Mononuclear cell (primary cell): ENCODE measurements at regions not wholly inside any gene's neighbourhood (a gene's known extent, or its start where the extent isn't known, plus 50 kb on each side); places are given as distances from the start of the nearest gene placed in this dataset.

Experiments used
- H3K27me3 ChIP-seq: 2 replicates; pipeline ENCODE4 v1.6.0; 2011; ENCODE audit warnings: low read length, control low read depth; ENCODE audit not compliant: insufficient read depth
- H3K4me1 ChIP-seq: 2 replicates; pipeline ENCODE4 v1.5.1; 2011; ENCODE audit warnings: mild to moderate bottlenecking, low read length, control low read depth; ENCODE audit not compliant: insufficient read depth
- H3K4me3 ChIP-seq: 2 replicates; pipeline ENCODE4 v1.5.1; 2011; ENCODE audit warnings: mild to moderate bottlenecking, low read length, moderate library complexity
- H3K9me3 ChIP-seq: 2 replicates; pipeline ENCODE4 v1.5.1; 2011; ENCODE audit warnings: low read depth, mild to moderate bottlenecking, control low read depth, low read length

GRCh38 chr6:163919652-163920051, 505.1 kb downstream of the QKI start:
- H3K4me3 ChIP-seq = no peak overlapping the region
- no peaks in the 10 kb centered on the region for H3K27me3 ChIP-seq
- no peaks in the 10 kb centered on the region for H3K4me1 ChIP-seq
- H3K9me3 ChIP-seq = no peaks in the 10 kb centered on the region

GRCh38 chr6:163916315-163917081, 502.0 kb downstream of the QKI start:
- no peak overlapping the region for H3K4me3 ChIP-seq
- no peaks in the 10 kb centered on the region for H3K9me3 ChIP-seq
- no peaks in the 10 kb centered on the region for H3K4me1 ChIP-seq
- no peaks in the 10 kb centered on the region for H3K27me3 ChIP-seq

- no peaks in the 10 kb centered on the region for H3K9me3 ChIP-seq
- H3K4me1 ChIP-seq = no peaks in the 10 kb centered on the region
- no peak overlapping the region for H3K4me3 ChIP-seq
- H3K27me3 ChIP-seq = no peaks in the 10 kb centered on the region
Measured at GRCh38 chr6:163915131-163915530, 500.6 kb downstream of the QKI start.

- Histone ChIP-seq H3K9me3 (no peaks in the 10 kb centered on the region), H3K27me3 (no peaks in the 10 kb centered on the region), H3K4me1 (no peaks in the 10 kb centered on the region), H3K4me3 (no peak overlapping the region)
Measured at GRCh38 chr6:163913045-163913444, 498.5 kb downstream of the QKI start.

- H3K4me3 ChIP-seq = no peak overlapping the region
- no peaks in the 10 kb centered on the region for H3K9me3 ChIP-seq
- no peaks in the 10 kb centered on the region for H3K4me1 ChIP-seq
- no peaks in the 10 kb centered on the region for H3K27me3 ChIP-seq
Measured at GRCh38 chr6:163906006-163906710, 491.6 kb downstream of the QKI start.

- no peaks in the 10 kb centered on the region for H3K9me3 ChIP-seq
- no peaks in the 10 kb centered on the region for H3K4me1 ChIP-seq
- H3K4me3 ChIP-seq = no peak overlapping the region
- no peaks in the 10 kb centered on the region for H3K27me3 ChIP-seq
Measured at GRCh38 chr6:163904186-163904585, 489.7 kb downstream of the QKI start.

GRCh38 chr6:163903541-163903940, 489.0 kb downstream of the QKI start:
- no peak overlapping the region for H3K4me3 ChIP-seq
- no peaks in the 10 kb centered on the region for H3K27me3 ChIP-seq
- H3K9me3 ChIP-seq = no peaks in the 10 kb centered on the region
- no peaks in the 10 kb centered on the region for H3K4me1 ChIP-seq

- Histone ChIP-seq H3K4me1 (no peaks in the 10 kb centered on the region), H3K27me3 (no peaks in the 10 kb centered on the region), H3K9me3 (no peaks in the 10 kb centered on the region), H3K4me3 (no peak overlapping the region)
Measured at GRCh38 chr6:163902993-163903392, 488.5 kb downstream of the QKI start.

GRCh38 chr6:163901681-163902080, 487.2 kb downstream of the QKI start:
- no peak overlapping the region for H3K4me3 ChIP-seq
- no peaks in the 10 kb centered on the region for H3K9me3 ChIP-seq
- no peaks in the 10 kb centered on the region for H3K27me3 ChIP-seq
- H3K4me1 ChIP-seq = no peaks in the 10 kb centered on the region

GRCh38 chr6:163900570-163900969, 486.1 kb downstream of the QKI start:
- H3K4me3 ChIP-seq = no peak overlapping the region
- H3K9me3 ChIP-seq = no peaks in the 10 kb centered on the region
- H3K4me1 ChIP-seq = no peaks in the 10 kb centered on the region
- no peaks in the 10 kb centered on the region for H3K27me3 ChIP-seq

- H3K4me3 ChIP-seq = no peak overlapping the region
- no peaks in the 10 kb centered on the region for H3K9me3 ChIP-seq
- H3K27me3 ChIP-seq = no peaks in the 10 kb centered on the region
- H3K4me1 ChIP-seq = no peaks in the 10 kb centered on the region
Measured at GRCh38 chr6:163897669-163898068, 483.2 kb downstream of the QKI start.

- Histone ChIP-seq H3K9me3 (no peaks in the 10 kb centered on the region), H3K4me3 (no peak overlapping the region), H3K4me1 (no peaks in the 10 kb centered on the region), H3K27me3 (no peaks in the 10 kb centered on the region)
Measured at GRCh38 chr6:163897030-163897429, 482.5 kb downstream of the QKI start.

GRCh38 chr6:163895162-163895561, 480.6 kb downstream of the QKI start:
- Histone ChIP-seq H3K9me3 (no peaks in the 10 kb centered on the region), H3K4me1 (no peaks in the 10 kb centered on the region), H3K27me3 (no peaks in the 10 kb centered on the region), H3K4me3 (no peak overlapping the region)

- no peaks in the 10 kb centered on the region for H3K27me3 ChIP-seq
- H3K4me1 ChIP-seq = no peaks in the 10 kb centered on the region
- H3K9me3 ChIP-seq = no peaks in the 10 kb centered on the region
- H3K4me3 ChIP-seq = no peak overlapping the region
Measured at GRCh38 chr6:163893609-163894189, 479.2 kb downstream of the QKI start.

- H3K4me1 ChIP-seq = no peaks in the 10 kb centered on the region
- H3K9me3 ChIP-seq = no peaks in the 10 kb centered on the region
- H3K27me3 ChIP-seq = no peaks in the 10 kb centered on the region
- no peak overlapping the region for H3K4me3 ChIP-seq
Measured at GRCh38 chr6:163892824-163893561, 478.5 kb downstream of the QKI start.
